Neural progenitor cell (in vitro differentiated cells): ENCODE measurements at regions not wholly inside any gene's neighbourhood (a gene's known extent, or its start where the extent isn't known, plus 50 kb on each side); places are given as distances from the start of the nearest gene placed in this dataset.
A peak's percentile ranks its signal among the peaks of the same experiment; 100 is the strongest.

Experiments
- DNase-seq: peaks from one replicate; pipeline ENCODE4 v3.0.0-alpha.2; 2016; ENCODE audit warnings: low spot score
- H2AFZ ChIP-seq: fragments of 200-600 bp; sonication (generic); replicated peaks from 2 replicates; pipeline ENCODE4 v1.6.1; 2016; ENCODE audit warnings: antibody characterized with exemption
- H3F3A ChIP-seq: fragments of 200-600 bp; sonication (generic); 2 replicates; pipeline ENCODE4 v1.6.1; 2016; ENCODE audit warnings: antibody characterized with exemption, low read depth
- H3K27ac ChIP-seq: fragments of 200-600 bp; sonication (generic); 2 replicates; pipeline ENCODE4 v1.5.1; 2016; ENCODE audit warnings: mild to moderate bottlenecking
- H3K27me3 ChIP-seq: fragments of 200-600 bp; sonication (generic); 2 replicates; pipeline ENCODE4 v1.6.1; 2016; ENCODE audit warnings: mild to moderate bottlenecking, moderate library complexity
- H3K36me3 ChIP-seq: fragments of 200-600 bp; sonication (generic); 2 replicates; pipeline ENCODE4 v1.5.1; 2016
- H3K4me1 ChIP-seq: fragments of 200-600 bp; sonication (generic); 2 replicates; pipeline ENCODE4 v1.6.1; 2016; ENCODE audit warnings: mixed run types
- H3K4me2 ChIP-seq: fragments of 200-600 bp; sonication (generic); 2 replicates; pipeline ENCODE4 v1.6.1; 2016
- H3K4me3 ChIP-seq: fragments of 200-600 bp; sonication (generic); 2 replicates; pipeline ENCODE4 v1.5.1; 2016
- H3K79me2 ChIP-seq: fragments of 200-600 bp; sonication (generic); 2 replicates; pipeline ENCODE4 v1.6.1; 2016; ENCODE audit warnings: low read depth
- H3K9ac ChIP-seq: fragments of 200-600 bp; sonication (generic); 2 replicates; pipeline ENCODE4 v1.6.1; 2016
- H3K9me3 ChIP-seq: fragments of 200-600 bp; sonication (generic); 2 replicates; pipeline ENCODE4 v1.5.1; 2016; ENCODE audit warnings: low read depth
- H4K20me1 ChIP-seq: fragments of 200-600 bp; sonication (generic); 2 replicates; pipeline ENCODE4 v1.6.1; 2016; ENCODE audit warnings: low read depth
- H3K27ac Mint-ChIP-seq: 3 replicates; pipeline ENCODE4 v1.8.0; 2021; ENCODE audit warnings: mixed read lengths
- H3K27me3 Mint-ChIP-seq: 2 replicates; pipeline ENCODE4 v1.8.0; 2022; ENCODE audit warnings: low read depth, mild to moderate bottlenecking, inconsistent platforms, moderate library complexity, mixed read lengths; ENCODE audit not compliant: insufficient read depth
- H3K36me3 Mint-ChIP-seq: 3 replicates; pipeline ENCODE4 v1.8.0; 2021; ENCODE audit warnings: mixed read lengths
- H3K4me1 Mint-ChIP-seq: 3 replicates; pipeline ENCODE4 v1.8.0; 2021; ENCODE audit warnings: mixed read lengths
- H3K4me3 Mint-ChIP-seq: 3 replicates; pipeline ENCODE4 v1.8.0; 2021; ENCODE audit warnings: mild to moderate bottlenecking, moderate library complexity, mixed read lengths
- H3K9me3 Mint-ChIP-seq: 3 replicates; pipeline ENCODE4 v1.8.0; 2020; ENCODE audit warnings: mixed read lengths
- EZH2 ChIP-seq: fragments of 200-600 bp; sonication (generic); IDR thresholded peaks from 2 replicates; pipeline ENCODE4 v1.6.1; 2017; ENCODE audit warnings: antibody characterized with exemption, mild to moderate bottlenecking, moderate library complexity
- EZH2phosphoT487 ChIP-seq: fragments of 200-600 bp; sonication (generic); IDR thresholded peaks from 2 replicates; pipeline ENCODE4 v1.6.1; 2017; ENCODE audit warnings: antibody characterized with exemption
- TF ChIP-seq, protein P1 (sequence below): fragments of 200-600 bp; sonication (generic); IDR thresholded peaks from 2 replicates; pipeline ENCODE4 v1.5.1; 2017; ENCODE audit warnings: antibody characterized with exemption, mild to moderate bottlenecking

DNA sequence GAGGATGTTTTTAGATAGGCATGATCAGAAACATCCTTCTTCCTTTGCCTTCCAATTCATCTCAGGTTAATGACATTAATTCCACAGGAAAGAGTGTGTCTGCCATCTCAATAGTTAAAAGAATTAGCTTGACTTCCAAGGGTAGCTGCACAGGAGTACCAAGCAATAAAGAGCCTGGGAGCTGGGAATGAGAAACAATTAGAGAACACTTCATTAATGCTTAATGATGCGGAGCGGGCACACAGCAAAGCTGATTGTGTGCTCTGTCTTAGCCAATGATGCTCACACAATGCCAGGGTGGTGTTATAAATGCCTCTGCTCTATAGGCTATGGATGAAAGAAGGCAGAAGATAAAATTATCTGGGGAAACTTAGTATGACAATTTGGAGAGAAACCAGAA is 1052.5 kb upstream of the LCORL start:
- Mint-ChIP-seq H3K36me3 (peaks cover 2% of the 10 kb centered on the region), H3K9me3 (peaks cover 10% of the 10 kb centered on the region), H3K27ac (no peak overlapping the region), H3K27me3 (no peaks in the 10 kb centered on the region), H3K4me3 (no peak overlapping the region), H3K4me1 (peaks cover 28% of the 10 kb centered on the region)
- Histone ChIP-seq H3K4me3 (no peak overlapping the region), H3K9me3 (no peaks in the 10 kb centered on the region), H3F3A (no peaks in the 10 kb centered on the region), H3K27me3 (no peaks in the 10 kb centered on the region), H3K9ac (no peak overlapping the region), H3K4me2 (no peak overlapping the region), H3K79me2 (no peaks in the 10 kb centered on the region), H3K27ac (no peak overlapping the region), H2AFZ (no peak overlapping the region), H3K4me1 (peaks cover 11% of the 10 kb centered on the region), H4K20me1 (no peaks in the 10 kb centered on the region), H3K36me3 (no peaks in the 10 kb centered on the region)
- peak; percentile 65 for DNase-seq
- TF ChIP-seq EZH2phosphoT487 (peak; percentile 45), EZH2 (no peak)

- no peak overlapping the region for H3K4me3 Mint-ChIP-seq
- Histone ChIP-seq H3K9ac (no peak overlapping the region), H3K4me3 (no peak overlapping the region), H4K20me1 (no peaks in the 10 kb centered on the region), H3K79me2 (no peaks in the 10 kb centered on the region), H3K4me2 (no peak overlapping the region), H3K9me3 (peaks cover 8% of the 10 kb centered on the region), H3K27me3 (no peaks in the 10 kb centered on the region), H3K27ac (no peak overlapping the region), H3K36me3 (no peaks in the 10 kb centered on the region), H3K4me1 (no peaks in the 10 kb centered on the region), H3F3A (no peaks in the 10 kb centered on the region), H2AFZ (no peak overlapping the region)
- no peak overlapping the region for H3K27ac Mint-ChIP-seq
- DNase-seq: peak; percentile 21
- H3K27me3 Mint-ChIP-seq: peaks cover 5% of the 10 kb centered on the region
- H3K4me1 Mint-ChIP-seq: no peaks in the 10 kb centered on the region
- TF ChIP-seq EZH2phosphoT487: no peak
- TF ChIP-seq, protein P1, sequence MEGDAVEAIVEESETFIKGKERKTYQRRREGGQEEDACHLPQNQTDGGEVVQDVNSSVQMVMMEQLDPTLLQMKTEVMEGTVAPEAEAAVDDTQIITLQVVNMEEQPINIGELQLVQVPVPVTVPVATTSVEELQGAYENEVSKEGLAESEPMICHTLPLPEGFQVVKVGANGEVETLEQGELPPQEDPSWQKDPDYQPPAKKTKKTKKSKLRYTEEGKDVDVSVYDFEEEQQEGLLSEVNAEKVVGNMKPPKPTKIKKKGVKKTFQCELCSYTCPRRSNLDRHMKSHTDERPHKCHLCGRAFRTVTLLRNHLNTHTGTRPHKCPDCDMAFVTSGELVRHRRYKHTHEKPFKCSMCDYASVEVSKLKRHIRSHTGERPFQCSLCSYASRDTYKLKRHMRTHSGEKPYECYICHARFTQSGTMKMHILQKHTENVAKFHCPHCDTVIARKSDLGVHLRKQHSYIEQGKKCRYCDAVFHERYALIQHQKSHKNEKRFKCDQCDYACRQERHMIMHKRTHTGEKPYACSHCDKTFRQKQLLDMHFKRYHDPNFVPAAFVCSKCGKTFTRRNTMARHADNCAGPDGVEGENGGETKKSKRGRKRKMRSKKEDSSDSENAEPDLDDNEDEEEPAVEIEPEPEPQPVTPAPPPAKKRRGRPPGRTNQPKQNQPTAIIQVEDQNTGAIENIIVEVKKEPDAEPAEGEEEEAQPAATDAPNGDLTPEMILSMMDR: no peak
- no peak for TF ChIP-seq EZH2
- peaks cover 3% of the 10 kb centered on the region for H3K36me3 Mint-ChIP-seq
- H3K9me3 Mint-ChIP-seq: peaks cover 41% of the 10 kb centered on the region
Observed at GRCh38 chr4:19063662-19064061, 1042.1 kb upstream of the LCORL start.

DNA sequence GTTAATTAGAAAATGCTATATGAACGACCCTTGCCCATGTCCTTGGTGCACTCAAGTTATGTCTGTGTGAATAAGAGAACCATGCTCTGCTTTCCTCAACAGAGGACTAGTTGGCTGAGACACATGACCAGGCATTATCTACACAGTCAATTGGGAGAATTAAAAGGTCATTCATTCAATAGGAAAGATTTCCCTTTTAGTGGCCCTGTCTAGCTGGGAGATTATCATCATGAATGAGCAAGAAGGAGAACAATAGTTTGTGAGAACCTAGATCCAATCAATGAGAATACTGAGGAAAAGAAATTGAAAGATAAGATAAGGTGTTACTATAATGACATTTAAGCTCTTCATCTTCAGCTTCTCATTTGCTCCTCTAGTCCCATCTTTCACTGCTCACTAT is 1033.4 kb upstream of the LCORL start:
- peak; percentile 8 for DNase-seq
- no peak overlapping the region for H2AFZ ChIP-seq
- TF ChIP-seq EZH2 (no peak), EZH2phosphoT487 (peak; percentile 40)
- Mint-ChIP-seq H3K36me3 (no peaks in the 10 kb centered on the region), H3K4me3 (no peak overlapping the region), H3K4me1 (peaks cover 28% of the 10 kb centered on the region), H3K9me3 (peaks cover 6% of the 10 kb centered on the region), H3K27me3 (no peaks in the 10 kb centered on the region), H3K27ac (no peak overlapping the region)
- no peak overlapping the region for H3K9ac ChIP-seq
- no peaks in the 10 kb centered on the region for H3K27me3 ChIP-seq
- H4K20me1 ChIP-seq: no peaks in the 10 kb centered on the region
- H3K9me3 ChIP-seq: no peaks in the 10 kb centered on the region
- H3K27ac ChIP-seq: no peak overlapping the region
- H3K4me1 ChIP-seq: peaks cover 36% of the 10 kb centered on the region
- no peaks in the 10 kb centered on the region for H3K36me3 ChIP-seq
- H3K79me2 ChIP-seq: no peaks in the 10 kb centered on the region
- peaks cover 13% of the 10 kb centered on the region for H3F3A ChIP-seq
- peak overlapping the region; percentile 40 for H3K4me2 ChIP-seq
- H3K4me3 ChIP-seq: no peak overlapping the region

- no peaks in the 10 kb centered on the region for H3K9me3 ChIP-seq
- H3K4me1 ChIP-seq: peaks cover 36% of the 10 kb centered on the region
- no peak overlapping the region for H3K9ac ChIP-seq
- H2AFZ ChIP-seq: peak overlapping the region; percentile 53
- Mint-ChIP-seq H3K27me3 (no peaks in the 10 kb centered on the region), H3K27ac (peak overlapping the region; percentile 62), H3K4me1 (peaks cover 28% of the 10 kb centered on the region), H3K9me3 (peaks cover 6% of the 10 kb centered on the region), H3K36me3 (no peaks in the 10 kb centered on the region), H3K4me3 (no peak overlapping the region)
- H3K36me3 ChIP-seq: no peaks in the 10 kb centered on the region
- TF ChIP-seq EZH2 (no peak), EZH2phosphoT487 (no peak)
- TF ChIP-seq, protein P1: no peak
- H3K4me2 ChIP-seq: peak overlapping the region; percentile 52
- no peaks in the 10 kb centered on the region for H3K27me3 ChIP-seq
- H3F3A ChIP-seq: peaks cover 13% of the 10 kb centered on the region
- peak; percentile 39 for DNase-seq
- no peaks in the 10 kb centered on the region for H4K20me1 ChIP-seq
- H3K79me2 ChIP-seq: no peaks in the 10 kb centered on the region
- no peak overlapping the region for H3K4me3 ChIP-seq
- peak overlapping the region; percentile 61 for H3K27ac ChIP-seq
Observed at GRCh38 chr4:19051831-19052230, 1030.3 kb upstream of the LCORL start.
